ENCODE measurements at regions not wholly inside any gene's neighbourhood (a gene's known extent, or its start where the extent isn't known, plus 50 kb on each side); places are given as distances from the start of the nearest gene placed in this dataset.

GRCh38 chr4:171650543-171650942 is 162.7 kb upstream of the GALNTL6 start (continued):
- no peak for TF ChIP-seq JUN (IDR thresholded peaks at IDR 0.05; ENCODE audit: low read depth, low read length)
- no peak for TF ChIP-seq NANOG (IDR thresholded peaks at IDR 0.05; ENCODE audit: insufficient read depth, low read depth, low read length, poor library complexity, severe bottlenecking)
